WTC11 (cell line): ENCODE measurements at regions not wholly inside any gene's neighbourhood (a gene's known extent, or its start where the extent isn't known, plus 50 kb on each side); places are given as distances from the start of the nearest gene placed in this dataset.

Experiments used
- ATF3 ChIP-seq: sonication (generic); formaldehyde crosslinking; conservative IDR thresholded peaks from 2 replicates; pipeline ENCODE4 v1.8.1; 2022; ENCODE audit warnings: mild to moderate bottlenecking, missing genetic modification reagents
- CTCF ChIP-seq: fragments of 200-600 bp; IDR thresholded peaks from 2 replicates; pipeline ENCODE4 v1.8.0; 2022; ENCODE audit warnings: antibody characterized with exemption
- MAX ChIP-seq: sonication (generic); formaldehyde crosslinking; IDR thresholded peaks from 2 replicates; pipeline ENCODE4 v1.8.0; 2022; ENCODE audit warnings: mild to moderate bottlenecking, missing genetic modification reagents
- NFYB ChIP-seq: sonication (generic); formaldehyde crosslinking; conservative IDR thresholded peaks from 2 replicates; pipeline ENCODE4 v1.8.0; 2022; ENCODE audit warnings: low read depth, missing genetic modification reagents
- NR1H2 ChIP-seq: sonication (generic); formaldehyde crosslinking; IDR thresholded peaks from 2 replicates; pipeline ENCODE4 v1.9.0; 2021; ENCODE audit warnings: mild to moderate bottlenecking, moderate library complexity, missing genetic modification reagents
- NR2C2 ChIP-seq: sonication (generic); formaldehyde crosslinking; IDR thresholded peaks from 2 replicates; pipeline ENCODE4 v1.8.0; 2022; ENCODE audit warnings: mild to moderate bottlenecking, missing genetic modification reagents

GRCh38 chr5:105263515-105263914 lies 1700.9 kb upstream of the NUDT12 start:
- no peak for TF ChIP-seq NR2C2
- no peak for TF ChIP-seq CTCF
- TF ChIP-seq NR1H2 (CRISPR knock-in tag) = no peak
- TF ChIP-seq ATF3 (CRISPR knock-in tag) = no peak
- no peak for TF ChIP-seq MAX
- no peak for TF ChIP-seq NFYB (CRISPR knock-in tag)
